Mesodermal cell (in vitro differentiated cells): ENCODE measurements at regions not wholly inside any gene's neighbourhood (a gene's known extent, or its start where the extent isn't known, plus 50 kb on each side); places are given as distances from the start of the nearest gene placed in this dataset.

ENCODE experiments used
- H3K27ac ChIP-seq: 2 replicates; pipeline ENCODE4 v1.7.0; 2013; ENCODE audit warnings: mild to moderate bottlenecking, low read depth, low read length, moderate library complexity; ENCODE audit not compliant: severe bottlenecking
- H3K36me3 ChIP-seq: 2 replicates; pipeline ENCODE4 v1.7.1; 2013; ENCODE audit warnings: mild to moderate bottlenecking, low read length, moderate library complexity; ENCODE audit not compliant: control insufficient read depth, insufficient read depth
- H3K4me1 ChIP-seq: one replicate; pipeline ENCODE4 v1.7.1; 2013; ENCODE audit warnings: mild to moderate bottlenecking, low read length; ENCODE audit not compliant: insufficient read depth, control insufficient read depth, poor library complexity, severe bottlenecking
- H3K4me3 ChIP-seq: 2 replicates; pipeline ENCODE4 v1.7.0; 2013; ENCODE audit warnings: low read length, control low read depth, mild to moderate bottlenecking; ENCODE audit not compliant: insufficient read depth, poor library complexity, severe bottlenecking; ENCODE audit errors: extremely low read depth
- H3K9me3 ChIP-seq: 2 replicates; pipeline ENCODE4 v1.7.1; 2013; ENCODE audit warnings: mild to moderate bottlenecking, low read length, moderate library complexity; ENCODE audit not compliant: control insufficient read depth
- WGBS, 2 experiments: methylation state at CpG; one replicate each; pipeline ENCODE4 v1.1.5; 2013; ENCODE audit warnings: missing lambda C conversion rate in 2 of 2; ENCODE audit not compliant: insufficient coverage in 2 of 2; 5-methylcytosine and 5-hydroxymethylcytosine counted together

DNA sequence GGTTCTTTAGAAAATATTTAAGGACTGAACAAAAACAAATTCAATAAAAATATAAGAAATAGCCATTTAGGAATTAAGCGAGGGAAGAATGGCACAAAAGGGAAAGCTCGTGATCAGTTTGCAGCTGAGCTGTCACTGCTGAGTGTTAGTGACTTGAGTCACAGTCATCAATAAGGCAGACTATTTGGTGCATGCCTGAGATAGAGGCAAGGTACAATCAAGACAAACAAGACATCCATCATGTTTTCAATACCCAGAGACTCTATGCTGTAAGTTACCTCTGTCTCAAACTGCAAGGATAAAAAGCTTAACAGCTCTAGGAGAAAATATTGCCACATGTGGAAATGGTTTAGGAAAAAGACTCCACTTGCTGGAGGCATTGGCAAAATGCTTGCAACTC lies 426.4 kb upstream of the TYRP1 start:
- H3K27ac ChIP-seq, result no peak overlapping the region
- H3K9me3 ChIP-seq, result no peaks in the 10 kb centered on the region
- no peaks in the 10 kb centered on the region for H3K36me3 ChIP-seq
- no peaks in the 10 kb centered on the region for H3K4me1 ChIP-seq
- no peak overlapping the region for H3K4me3 ChIP-seq
- 85 to 94% methylated on average over 2 of the region's 2 CpGs for WGBS, 2 experiments

GRCh38 chr9:12271421-12271891 lies 421.7 kb upstream of the TYRP1 start:
- Histone ChIP-seq H3K4me1 (no peaks in the 10 kb centered on the region), H3K9me3 (no peaks in the 10 kb centered on the region), H3K4me3 (no peak overlapping the region), H3K27ac (no peak overlapping the region), H3K36me3 (no peaks in the 10 kb centered on the region)
- WGBS, 2 experiments, result 80 to 93% methylated on average over 1 to 2 of the region's 3 CpGs

DNA sequence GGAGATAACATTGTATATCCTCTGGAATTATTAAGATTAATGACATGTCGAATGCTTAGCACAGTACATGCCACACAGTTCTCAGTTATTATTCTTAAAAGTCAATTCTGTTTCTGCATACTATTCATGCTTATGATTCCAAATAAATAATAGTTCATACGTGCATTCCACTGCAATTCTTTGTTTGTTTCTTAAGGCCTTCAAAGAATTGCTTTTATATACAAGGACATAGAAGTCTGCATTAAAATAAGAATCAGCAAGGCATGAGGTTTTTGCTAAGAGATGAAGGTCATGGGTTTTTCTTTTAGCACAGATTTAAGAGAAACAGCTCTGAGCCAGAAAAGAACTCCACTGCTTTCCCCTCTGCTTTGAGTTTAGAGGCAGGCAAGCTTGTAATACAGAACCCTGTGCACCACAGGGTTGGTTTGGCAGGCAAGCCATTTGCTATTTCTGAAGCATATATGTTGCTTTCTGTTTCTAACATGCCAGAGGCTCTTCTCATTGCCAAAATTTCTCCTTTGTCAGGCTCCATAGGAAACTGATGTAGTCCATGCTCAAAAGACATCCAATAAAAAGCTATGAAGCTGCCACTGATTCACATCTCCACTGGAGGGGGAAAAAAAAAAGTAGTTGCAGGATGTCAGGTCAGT lies 420.6 kb upstream of the TYRP1 start:
- H3K36me3 ChIP-seq, result no peaks in the 10 kb centered on the region
- H3K4me3 ChIP-seq, result no peak overlapping the region
- H3K4me1 ChIP-seq, result no peaks in the 10 kb centered on the region
- no peaks in the 10 kb centered on the region for H3K9me3 ChIP-seq
- H3K27ac ChIP-seq, result no peak overlapping the region
- WGBS, 2 experiments, result no CpG with 5 or more reads among the region's 2 CpGs

GRCh38 chr9:12274577-12274976 lies 418.6 kb upstream of the TYRP1 start:
- WGBS, 2 experiments, result 50% methylated on average over 1 of the region's 2 CpGs; no CpG with 5 or more reads in 1 of the 2 experiments
- Histone ChIP-seq H3K9me3 (no peaks in the 10 kb centered on the region), H3K36me3 (no peaks in the 10 kb centered on the region), H3K4me3 (no peak overlapping the region), H3K4me1 (no peaks in the 10 kb centered on the region), H3K27ac (no peak overlapping the region)

- WGBS, 2 experiments, result no CpG with 5 or more reads among the region's 1 CpG
Measured at GRCh38 chr9:12276505-12276904, 416.7 kb upstream of the TYRP1 start.

DNA sequence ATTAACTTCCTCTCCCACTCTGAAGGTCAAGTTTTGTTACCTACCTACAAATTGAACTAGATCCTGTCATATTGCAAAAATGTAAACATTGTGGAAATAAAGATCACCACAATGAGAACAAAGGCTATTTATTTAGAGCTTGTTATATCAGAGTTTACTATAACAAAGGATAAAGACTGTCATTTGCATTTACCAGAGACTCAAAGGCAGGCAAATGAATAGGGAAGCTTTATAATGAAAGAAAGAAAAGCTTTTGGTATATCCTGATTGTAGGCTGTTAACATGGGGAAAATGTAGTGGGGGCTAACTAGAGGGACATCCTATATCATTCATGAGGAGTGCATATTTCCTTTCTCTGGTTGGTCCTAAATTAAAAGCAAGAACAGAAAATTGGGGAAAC lies 403.5 kb upstream of the TYRP1 start:
- no peaks in the 10 kb centered on the region for H3K36me3 ChIP-seq
- no peaks in the 10 kb centered on the region for H3K4me1 ChIP-seq
- H3K27ac ChIP-seq, result no peak overlapping the region
- H3K9me3 ChIP-seq, result no peaks in the 10 kb centered on the region
- no peak overlapping the region for H3K4me3 ChIP-seq

More at GRCh38 chr9:12276505-12276904, 416.7 kb upstream of the TYRP1 start:
- Histone ChIP-seq H3K36me3 (no peaks in the 10 kb centered on the region), H3K9me3 (no peaks in the 10 kb centered on the region), H3K4me3 (no peak overlapping the region), H3K27ac (no peak overlapping the region), H3K4me1 (no peaks in the 10 kb centered on the region)

- Histone ChIP-seq H3K4me1 (no peaks in the 10 kb centered on the region), H3K4me3 (no peak overlapping the region), H3K27ac (no peak overlapping the region), H3K36me3 (no peaks in the 10 kb centered on the region), H3K9me3 (no peaks in the 10 kb centered on the region)
- WGBS, 2 experiments, result 83 to 88% methylated on average over 1 to 3 of the region's 3 CpGs
Measured at GRCh38 chr9:12290166-12290869, 402.9 kb upstream of the TYRP1 start.

GRCh38 chr9:12305211-12305610 lies 388.0 kb upstream of the TYRP1 start:
- WGBS, 2 experiments, result 100% methylated on average over 1 of the region's 1 CpG; no CpG with 5 or more reads in 1 of the 2 experiments
- Histone ChIP-seq H3K36me3 (no peaks in the 10 kb centered on the region), H3K4me1 (no peaks in the 10 kb centered on the region), H3K4me3 (no peak overlapping the region), H3K27ac (no peak overlapping the region), H3K9me3 (no peaks in the 10 kb centered on the region)

DNA sequence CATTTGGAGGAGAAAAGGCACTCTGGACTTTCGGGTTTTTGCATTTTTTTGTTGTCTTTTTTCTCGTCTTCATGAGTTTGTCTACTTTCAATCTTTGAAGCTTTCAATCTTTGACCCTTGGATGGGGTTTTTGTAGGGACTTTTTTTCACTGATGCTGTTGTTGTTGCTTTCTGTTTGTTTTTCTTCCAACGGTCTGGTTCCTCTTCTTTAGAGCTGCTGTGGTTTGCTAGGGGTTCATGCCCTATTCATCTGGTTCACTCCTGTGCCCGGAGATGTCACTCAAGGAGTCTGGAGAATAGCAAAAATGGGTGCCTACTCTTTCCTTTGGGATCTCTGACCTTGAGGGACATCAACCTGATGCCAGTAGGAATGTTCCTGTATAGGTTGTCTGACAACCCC lies 378.6 kb upstream of the TYRP1 start:
- Histone ChIP-seq H3K4me1 (no peaks in the 10 kb centered on the region), H3K36me3 (no peaks in the 10 kb centered on the region), H3K4me3 (no peak overlapping the region), H3K27ac (no peak overlapping the region), H3K9me3 (no peaks in the 10 kb centered on the region)
- 77 to 93% methylated on average over 3 of the region's 4 CpGs for WGBS, 2 experiments

- H3K36me3 ChIP-seq, result no peaks in the 10 kb centered on the region
- H3K4me1 ChIP-seq, result no peaks in the 10 kb centered on the region
- H3K9me3 ChIP-seq, result no peaks in the 10 kb centered on the region
- no peak overlapping the region for H3K27ac ChIP-seq
- no peak overlapping the region for H3K4me3 ChIP-seq
- WGBS, 2 experiments, result 83 to 100% methylated on average over 1 to 3 of the region's 4 CpGs
Measured at GRCh38 chr9:12318732-12319685, 374.2 kb upstream of the TYRP1 start.
